Ishikawa (cell line): ENCODE measurements at regions not wholly inside any gene's neighbourhood (a gene's known extent, or its start where the extent isn't known, plus 50 kb on each side); places are given as distances from the start of the nearest gene placed in this dataset.

Experiments used
- CEBPB ChIP-seq: IDR thresholded peaks from 2 replicates; pipeline ENCODE4 v1.6.1; 2012
- CREB1 ChIP-seq: IDR thresholded peaks from 2 replicates; pipeline ENCODE4 v1.6.1; 2012; ENCODE audit warnings: low read depth
- EGR1 ChIP-seq: IDR thresholded peaks from 2 replicates; pipeline ENCODE4 v1.6.1; 2012
- EP300 ChIP-seq: IDR thresholded peaks from 2 replicates; pipeline ENCODE4 v1.6.1; 2012; ENCODE audit warnings: borderline replicate concordance
- FOXM1 ChIP-seq: IDR thresholded peaks from 2 replicates; pipeline ENCODE4 v1.6.1; 2012; ENCODE audit warnings: low read depth, borderline replicate concordance
- MAX ChIP-seq: IDR thresholded peaks from 2 replicates; pipeline ENCODE4 v1.6.1; 2012
- NFIC ChIP-seq: IDR thresholded peaks from 2 replicates; pipeline ENCODE4 v1.6.1; 2012
- RAD21 ChIP-seq: IDR thresholded peaks from 2 replicates; pipeline ENCODE4 v1.6.1; 2012; ENCODE audit warnings: low read depth
- REST ChIP-seq: IDR thresholded peaks from 2 replicates; pipeline ENCODE4 v1.6.1; 2012; ENCODE audit warnings: low read depth, mild to moderate bottlenecking
- TAF1 ChIP-seq: IDR thresholded peaks from 2 replicates; pipeline ENCODE4 v1.6.1; 2012; ENCODE audit warnings: low read depth, mild to moderate bottlenecking
- TCF12 ChIP-seq: IDR thresholded peaks from 2 replicates; pipeline ENCODE4 v1.6.1; 2012; ENCODE audit warnings: low read depth
- TEAD4 ChIP-seq: IDR thresholded peaks from 2 replicates; pipeline ENCODE4 v1.6.1; 2012
- USF1 ChIP-seq: IDR thresholded peaks from 2 replicates; pipeline ENCODE4 v1.6.1; 2012
- YY1 ChIP-seq: IDR thresholded peaks from 2 replicates; pipeline ENCODE4 v1.6.1; 2012; ENCODE audit warnings: low read depth
- ZBTB7A ChIP-seq: IDR thresholded peaks from 2 replicates; pipeline ENCODE4 v1.6.1; 2012; ENCODE audit warnings: low read depth

GRCh38 chr15:61410662-61411061 is 181.6 kb upstream of the RORA start:
- no peak for TF ChIP-seq TAF1
- no peak for TF ChIP-seq ZBTB7A
- TF ChIP-seq MAX: no peak
- TF ChIP-seq FOXM1: no peak
- TF ChIP-seq RAD21: no peak
- no peak for TF ChIP-seq CEBPB
- no peak for TF ChIP-seq TEAD4
- TF ChIP-seq EGR1: no peak
- no peak for TF ChIP-seq EP300
- TF ChIP-seq REST: no peak
- no peak for TF ChIP-seq YY1
- no peak for TF ChIP-seq USF1
- no peak for TF ChIP-seq NFIC
- no peak for TF ChIP-seq TCF12
- TF ChIP-seq CREB1: no peak

GRCh38 chr15:61404567-61404966 is 175.5 kb upstream of the RORA start:
- TF ChIP-seq REST (no peak), CREB1 (no peak), MAX (no peak), EGR1 (no peak), TCF12 (no peak), EP300 (no peak)

- TF ChIP-seq RAD21: no peak
- TF ChIP-seq USF1: no peak
- TF ChIP-seq EGR1: no peak
- TF ChIP-seq NFIC: no peak
These were observed 174.8 kb upstream of the RORA start for GRCh38 chr15:61403884-61404283.

GRCh38 chr15:61401903-61402698 is 173.0 kb upstream of the RORA start:
- TF ChIP-seq REST: no peak
- no peak for TF ChIP-seq CREB1
- TF ChIP-seq USF1: no peak
- no peak for TF ChIP-seq TCF12
- no peak for TF ChIP-seq ZBTB7A
- no peak for TF ChIP-seq YY1
- no peak for TF ChIP-seq NFIC
- no peak for TF ChIP-seq CEBPB
- no peak for TF ChIP-seq FOXM1
- no peak for TF ChIP-seq EP300
- TF ChIP-seq RAD21: no peak
- TF ChIP-seq MAX: no peak
